ENCODE measurements at regions not wholly inside any gene's neighbourhood (a gene's known extent, or its start where the extent isn't known, plus 50 kb on each side); places are given as distances from the start of the nearest gene placed in this dataset.

GRCh38 chr15:79560384-79560783 lies 128.2 kb downstream of the MINAR1 start:
- TF ChIP-seq MAX (IDR thresholded peaks at IDR 0.05; ENCODE audit: low read depth): no peak
- TF ChIP-seq RFX5 (IDR thresholded peaks at IDR 0.05; ENCODE audit: low read length): no peak
- TF ChIP-seq FOXM1 (IDR thresholded peaks at IDR 0.05; ENCODE audit: low read depth): no peak
- no peak for TF ChIP-seq CTCF (IDR thresholded peaks at IDR 0.05)
- TF ChIP-seq TAF1 (IDR thresholded peaks at IDR 0.05; ENCODE audit: borderline replicate concordance, low read depth, low read length): no peak
- TF ChIP-seq RAD21 (IDR thresholded peaks at IDR 0.05; ENCODE audit: low read length): no peak
- TF ChIP-seq GABPA (IDR thresholded peaks at IDR 0.05; ENCODE audit: low read depth): no peak
- no peak for TF ChIP-seq FOXJ3 (CRISPR knock-in tag; IDR thresholded peaks at IDR 0.05)
- TF ChIP-seq REST (IDR thresholded peaks at IDR 0.05; ENCODE audit: low read depth, low read length): no peak
- TF ChIP-seq EZH2phosphoT487 (IDR thresholded peaks at IDR 0.05; ENCODE audit: borderline replicate concordance, low read depth): no peak
- TF ChIP-seq CHD2 (IDR thresholded peaks at IDR 0.05; ENCODE audit: low read length, partially characterized antibody): no peak
- no peak for TF ChIP-seq POLR2AphosphoS5 (IDR thresholded peaks at IDR 0.05; ENCODE audit: low read depth, low read length)
- no peak for TF ChIP-seq TCF12 (IDR thresholded peaks at IDR 0.05)
- TF ChIP-seq TEAD4 (IDR thresholded peaks at IDR 0.05; ENCODE audit: borderline replicate concordance, insufficient read depth): no peak
